SH-SY5Y (cell line): ENCODE measurements at regions not wholly inside any gene's neighbourhood (a gene's known extent, or its start where the extent isn't known, plus 50 kb on each side); places are given as distances from the start of the nearest gene placed in this dataset.
A peak's percentile ranks its signal among the peaks of the same experiment; 100 is the strongest.

Source experiments
- GATA2 ChIP-seq: IDR thresholded peaks from 2 replicates; pipeline ENCODE4 v1.6.1; 2011; ENCODE audit warnings: mild to moderate bottlenecking, low read depth, low read length
- GATA3 ChIP-seq: IDR thresholded peaks from 2 replicates; pipeline ENCODE4 v1.6.1; 2011; ENCODE audit warnings: low read depth, mild to moderate bottlenecking, low read length, moderate library complexity

DNA sequence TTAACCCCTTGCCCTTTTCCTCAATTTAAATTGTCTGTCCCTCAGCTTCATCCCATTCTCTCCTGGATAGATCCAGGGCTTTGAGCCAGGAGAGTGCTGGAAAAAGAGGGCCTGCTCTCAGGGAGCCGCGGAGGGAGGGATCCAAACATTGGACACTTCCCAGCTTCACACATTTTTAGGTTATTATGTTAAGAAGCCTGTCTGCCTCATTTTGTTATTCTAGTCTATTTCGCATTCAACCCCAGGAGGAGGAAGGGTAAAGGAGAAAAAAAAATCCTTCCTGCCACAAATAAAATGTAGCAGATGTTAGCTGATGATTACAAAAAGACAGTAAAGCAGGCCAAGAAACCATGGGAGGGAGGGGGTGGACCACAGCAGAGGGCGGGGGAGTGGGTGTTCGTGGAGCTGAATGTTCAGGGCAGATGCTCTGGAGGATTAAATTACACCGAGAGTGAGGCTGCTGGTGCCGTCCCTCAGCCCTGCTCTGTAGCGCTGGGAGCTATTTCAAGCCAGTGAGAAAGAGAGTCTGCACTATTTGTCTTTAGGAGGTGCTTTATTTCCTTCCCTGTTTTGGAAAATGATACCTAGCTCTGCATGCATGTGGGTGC is 60.6 kb upstream of the ZFR start:
- peak; percentile 45; the same call in 1 of the 2 replicates for TF ChIP-seq GATA2
- TF ChIP-seq GATA3: no peak
